MM.1S (cell line): ENCODE measurements at regions not wholly inside any gene's neighbourhood (a gene's known extent, or its start where the extent isn't known, plus 50 kb on each side); places are given as distances from the start of the nearest gene placed in this dataset.

Source experiments
- DNase-seq: peaks from one replicate; pipeline ENCODE4 v3.0.0-alpha.2; 2015
- H2AFZ ChIP-seq: fragments of 300-600 bp; sonication (generic); 2 replicates; pipeline ENCODE4 v1.6.0; 2016; ENCODE audit warnings: antibody characterized with exemption, low read length
- H3F3A ChIP-seq: fragments of 300-600 bp; sonication (generic); 2 replicates; pipeline ENCODE4 v1.6.1; 2016; ENCODE audit warnings: mild to moderate bottlenecking, antibody characterized with exemption, low read length, moderate library complexity, mixed read lengths; ENCODE audit not compliant: insufficient read depth
- H3K27ac ChIP-seq: fragments of 300-600 bp; sonication (generic); 2 replicates; pipeline ENCODE4 v1.5.1; 2016; ENCODE audit warnings: mild to moderate bottlenecking, low read length
- H3K27me3 ChIP-seq: fragments of 300-600 bp; sonication (generic); replicated peaks from 2 replicates; pipeline ENCODE4 v1.6.0; 2016; ENCODE audit warnings: low read length; ENCODE audit not compliant: insufficient read depth
- H3K36me3 ChIP-seq: fragments of 300-600 bp; sonication (generic); replicated peaks from 2 replicates; pipeline ENCODE4 v1.6.1; 2016; ENCODE audit warnings: mild to moderate bottlenecking, low read length, mixed read lengths; ENCODE audit not compliant: insufficient read depth
- H3K4me1 ChIP-seq: fragments of 300-600 bp; sonication (generic); 2 replicates; pipeline ENCODE4 v1.6.1; 2016; ENCODE audit warnings: low read length, mixed read lengths
- H3K4me2 ChIP-seq: fragments of 300-600 bp; sonication (generic); 2 replicates; pipeline ENCODE4 v1.6.0; 2016; ENCODE audit warnings: low read depth, low read length
- H3K4me3 ChIP-seq: fragments of 300-600 bp; sonication (generic); 2 replicates; pipeline ENCODE4 v1.5.1; 2016; ENCODE audit warnings: low read length, mixed read lengths
- H3K79me2 ChIP-seq: fragments of 300-600 bp; sonication (generic); 2 replicates; pipeline ENCODE4 v1.6.1; 2016; ENCODE audit warnings: mixed run types, low read length, mixed read lengths
- H3K9ac ChIP-seq: fragments of 300-600 bp; sonication (generic); 2 replicates; pipeline ENCODE4 v1.6.1; 2016; ENCODE audit warnings: low read length, mixed read lengths
- H3K9me2 ChIP-seq: fragments of 300-600 bp; sonication (generic); replicated peaks from 2 replicates; pipeline ENCODE4 v1.6.1; 2016; ENCODE audit warnings: mild to moderate bottlenecking, low read length, mixed read lengths; ENCODE audit not compliant: insufficient read depth
- H3K9me3 ChIP-seq: fragments of 300-600 bp; sonication (generic); replicated peaks from 2 replicates; pipeline ENCODE4 v1.6.1; 2016; ENCODE audit warnings: mild to moderate bottlenecking, low read length, mixed read lengths; ENCODE audit not compliant: insufficient read depth
- H4K20me1 ChIP-seq: fragments of 300-600 bp; sonication (generic); 2 replicates; pipeline ENCODE4 v1.6.1; 2016; ENCODE audit warnings: mild to moderate bottlenecking, low read length, moderate library complexity, mixed read lengths; ENCODE audit not compliant: insufficient read depth
- CTCF ChIP-seq: fragments of 300-600 bp; sonication (generic); IDR thresholded peaks from 2 replicates; pipeline ENCODE4 v1.5.1; 2016; ENCODE audit warnings: antibody characterized with exemption, low read length, mixed read lengths
- EZH2 ChIP-seq: fragments of 300-600 bp; sonication (generic); optimal IDR thresholded peaks from 2 replicates; pipeline ENCODE3; 2017; ENCODE audit warnings: low read depth, mild to moderate bottlenecking, antibody characterized with exemption, low read length, mixed read lengths
- EZH2phosphoT487 ChIP-seq: fragments of 300-600 bp; sonication (generic); IDR thresholded peaks from 2 replicates; pipeline ENCODE4 v1.6.1; 2018; ENCODE audit warnings: antibody characterized with exemption, low read length

DNA sequence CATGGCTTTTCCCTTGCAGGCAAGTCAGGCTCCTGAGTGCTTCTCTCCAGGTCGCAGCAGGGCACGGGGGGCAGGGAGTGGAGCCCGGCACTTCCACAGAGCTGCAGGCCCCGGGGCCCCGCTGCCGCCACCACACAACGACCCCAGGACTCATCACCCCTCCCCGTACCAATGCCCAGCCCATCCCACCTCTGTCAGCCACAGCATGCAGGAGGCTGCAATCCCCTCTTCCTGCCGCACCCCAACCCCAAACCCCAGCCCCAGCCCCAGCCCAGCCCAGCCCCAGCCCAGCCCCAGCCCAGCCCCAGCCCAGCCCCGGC, 288.0 kb downstream of the NDUFA10 start:
- Histone ChIP-seq H3F3A (no peaks in the 10 kb centered on the region), H3K4me2 (no peak overlapping the region), H3K36me3 (no peaks in the 10 kb centered on the region), H3K27me3 (no peaks in the 10 kb centered on the region), H3K9ac (no peak overlapping the region), H3K79me2 (no peaks in the 10 kb centered on the region), H4K20me1 (no peaks in the 10 kb centered on the region), H3K9me3 (no peaks in the 10 kb centered on the region), H3K4me1 (no peaks in the 10 kb centered on the region), H2AFZ (no peak overlapping the region), H3K4me3 (no peak overlapping the region), H3K9me2 (no peaks in the 10 kb centered on the region), H3K27ac (no peak overlapping the region)
- TF ChIP-seq CTCF (no peak), EZH2 (no peak), EZH2phosphoT487 (no peak)
- no peak for DNase-seq

GRCh38 chr2:239736358-239737143, 288.6 kb downstream of the NDUFA10 start:
- Histone ChIP-seq H3K4me1 (no peaks in the 10 kb centered on the region), H3K36me3 (no peaks in the 10 kb centered on the region), H3K9me3 (no peaks in the 10 kb centered on the region), H4K20me1 (no peaks in the 10 kb centered on the region), H3F3A (no peaks in the 10 kb centered on the region), H3K4me2 (no peak overlapping the region), H3K27me3 (no peaks in the 10 kb centered on the region), H2AFZ (no peak overlapping the region), H3K9ac (no peak overlapping the region), H3K27ac (no peak overlapping the region), H3K4me3 (no peak overlapping the region), H3K79me2 (no peaks in the 10 kb centered on the region), H3K9me2 (no peaks in the 10 kb centered on the region)
- TF ChIP-seq CTCF: no peak
- no peak for TF ChIP-seq EZH2phosphoT487
- no peak for TF ChIP-seq EZH2
- DNase-seq: no peak

- Histone ChIP-seq H3F3A (no peaks in the 10 kb centered on the region), H4K20me1 (no peaks in the 10 kb centered on the region), H3K79me2 (no peaks in the 10 kb centered on the region), H3K36me3 (no peaks in the 10 kb centered on the region), H3K9me2 (no peaks in the 10 kb centered on the region), H3K9ac (no peak overlapping the region), H3K9me3 (no peaks in the 10 kb centered on the region), H3K4me1 (no peaks in the 10 kb centered on the region), H2AFZ (no peak overlapping the region), H3K4me3 (no peak overlapping the region), H3K27me3 (no peaks in the 10 kb centered on the region), H3K27ac (no peak overlapping the region), H3K4me2 (no peak overlapping the region)
- TF ChIP-seq CTCF (no peak), EZH2phosphoT487 (no peak), EZH2 (no peak)
- no peak for DNase-seq
Measured at GRCh38 chr2:239735829-239736357, 289.2 kb downstream of the NDUFA10 start.
